Naive thymus-derived CD4-positive, alpha-beta T cell (primary cell): ENCODE measurements at regions not wholly inside any gene's neighbourhood (a gene's known extent, or its start where the extent isn't known, plus 50 kb on each side); places are given as distances from the start of the nearest gene placed in this dataset.

Source experiments
- ATAC-seq: fragments of 150-1000 bp; cut with Tn5 transposase; 2 replicates; pipeline ENCODE4 v1.10.0; 2021; ENCODE audit warnings: mild to moderate bottlenecking, moderate library complexity
- CTCF ChIA-PET: fragments of 350-600 bp; sonication (Branson Sonifier 250); formaldehyde crosslinking; loops from one replicate; lab custom pipeline; 2021; ENCODE audit warnings: antibody characterized with exemption; lab: Charles Lee
- POLR2A ChIA-PET: fragments of 350-600 bp; sonication (Branson Sonifier 250); formaldehyde crosslinking; loops from one replicate; lab custom pipeline; 2021; ENCODE audit warnings: antibody characterized with exemption, inconsistent platforms; lab: Charles Lee
- DNase-seq, 9 donors: peaks; one replicate each; pipeline versions ENCODE4 v3.0.0 to v3.0.0-alpha.2; 2020 to 2022; ENCODE audit warnings: mixed read lengths in 1 of 9
- H3K27ac ChIP-seq: one replicate; pipeline ENCODE4 v1.7.0; 2013; ENCODE audit warnings: mild to moderate bottlenecking, low read depth, low read length, moderate library complexity
- H3K27me3 ChIP-seq, 2 donors: one replicate each; pipeline ENCODE4 v1.7.0; 2013; ENCODE audit warnings: low read length in 2 of 2, mild to moderate bottlenecking in 2 of 2, moderate library complexity in 2 of 2; ENCODE audit not compliant: control insufficient read depth in 2 of 2, insufficient read depth in 2 of 2
- H3K36me3 ChIP-seq, 3 experiments: 1 replicate in 2 of 3; 2 replicates in 1 of 3; pipeline ENCODE4 v1.7.0; 2013; ENCODE audit warnings: low read length in 3 of 3, mild to moderate bottlenecking in 3 of 3, moderate library complexity in 1 of 3; ENCODE audit not compliant: insufficient read depth in 3 of 3, control insufficient read depth in 2 of 3
- H3K4me1 ChIP-seq, 2 donors: one replicate each; pipeline ENCODE4 v1.7.0; 2013; ENCODE audit warnings: low read length in 2 of 2, mild to moderate bottlenecking in 2 of 2, moderate library complexity in 1 of 2; ENCODE audit not compliant: control insufficient read depth in 2 of 2, insufficient read depth in 2 of 2
- H3K4me3 ChIP-seq: 2 replicates; pipeline ENCODE4 v1.7.0; 2013; ENCODE audit warnings: mild to moderate bottlenecking, low read length
- H3K9me3 ChIP-seq, 3 experiments: 1 replicate in 2 of 3; 2 replicates in 1 of 3; pipeline ENCODE4 v1.7.0; 2013; ENCODE audit warnings: low read length in 3 of 3; ENCODE audit not compliant: control insufficient read depth in 2 of 3
- H3K27ac Mint-ChIP-seq, 9 donors: one replicate each; pipeline ENCODE4 v1.8.0; 2020 to 2022; ENCODE audit warnings: mixed read lengths in 9 of 9, mild to moderate bottlenecking in 8 of 9, moderate library complexity in 5 of 9, inconsistent platforms in 2 of 9
- H3K27me3 Mint-ChIP-seq, 5 donors: one replicate each; pipeline ENCODE4 v1.8.0; 2021 to 2022; ENCODE audit warnings: mixed read lengths in 5 of 5, mild to moderate bottlenecking in 1 of 5
- H3K36me3 Mint-ChIP-seq, 5 donors: one replicate each; pipeline ENCODE4 v1.8.0; 2020 to 2022; ENCODE audit warnings: mixed read lengths in 5 of 5, mild to moderate bottlenecking in 3 of 5, inconsistent platforms in 1 of 5
- H3K4me1 Mint-ChIP-seq, 7 donors: one replicate each; pipeline ENCODE4 v1.8.0; 2020 to 2022; ENCODE audit warnings: mixed read lengths in 7 of 7, mild to moderate bottlenecking in 3 of 7, inconsistent platforms in 1 of 7
- H3K4me3 Mint-ChIP-seq, 10 donors: one replicate each; pipeline ENCODE4 v1.8.0; 2020 to 2022; ENCODE audit warnings: mild to moderate bottlenecking in 10 of 10, mixed read lengths in 10 of 10, moderate library complexity in 6 of 10, inconsistent platforms in 2 of 10
- H3K9me3 Mint-ChIP-seq, 11 donors: one replicate each; pipeline ENCODE4 v1.8.0; 2020 to 2022; ENCODE audit warnings: mixed read lengths in 11 of 11, mild to moderate bottlenecking in 4 of 11, inconsistent platforms in 1 of 11, moderate library complexity in 1 of 11
- intact Hi-C, 2 donors: fragments of 100-400 bp; cut with micrococcal nuclease; formaldehyde crosslinking; loops; one replicate each; pipeline ENCODE4 v1.15.1; 2023

- DNase-seq (no peak), ATAC-seq (no peak)
- intact Hi-C loops: no loop called here
- no peaks in the 10 kb centered on the region for H3K27me3 ChIP-seq
- H3K27me3 Mint-ChIP-seq: no peaks in the 10 kb centered on the region
- H3K4me3 Mint-ChIP-seq: no peak overlapping the region
- no peaks in the 10 kb centered on the region for H3K9me3 ChIP-seq
- no peak overlapping the region for H3K27ac Mint-ChIP-seq
- no peaks in the 10 kb centered on the region for H3K4me1 ChIP-seq
- H3K9me3 Mint-ChIP-seq: peaks cover 0 to 4% (median 0%) of the 10 kb centered on the region in 11 donors
- no peak overlapping the region for H3K4me3 ChIP-seq
- H3K36me3 ChIP-seq: no peaks in the 10 kb centered on the region
- ChIA-PET POLR2A (no interaction called here), CTCF (no interaction called here)
- no peak overlapping the region for H3K27ac ChIP-seq
- peaks cover 0 to 7% (median 0%) of the 10 kb centered on the region in 7 donors for H3K4me1 Mint-ChIP-seq
- no peaks in the 10 kb centered on the region for H3K36me3 Mint-ChIP-seq
Measured at GRCh38 chr3:162132981-162133380, 636.4 kb downstream of the OTOL1 start.

GRCh38 chr3:162134571-162134970, 638.0 kb downstream of the OTOL1 start:
- Mint-ChIP-seq H3K27ac (peak overlapping the region in 2 of 9 donors; percentile 46 to 58), H3K4me1 (peaks cover 0 to 7% (median 0%) of the 10 kb centered on the region in 7 donors), H3K36me3 (no peaks in the 10 kb centered on the region), H3K4me3 (peak overlapping the region in 2 of 10 donors; percentile 17 to 46), H3K9me3 (peaks cover 0 to 14% (median 0%) of the 10 kb centered on the region in 11 donors), H3K27me3 (no peaks in the 10 kb centered on the region)
- no peaks in the 10 kb centered on the region for H3K27me3 ChIP-seq
- no peaks in the 10 kb centered on the region for H3K9me3 ChIP-seq
- ChIA-PET CTCF (no interaction called here), POLR2A (no interaction called here)
- peak in 2 of 9 donors; percentile 9 to 26 for DNase-seq
- ATAC-seq: peak; percentile 27
- no peaks in the 10 kb centered on the region for H3K4me1 ChIP-seq
- H3K27ac ChIP-seq: no peak overlapping the region
- no peak overlapping the region for H3K4me3 ChIP-seq
- intact Hi-C loops: no loop called here
- H3K36me3 ChIP-seq: no peaks in the 10 kb centered on the region

DNA sequence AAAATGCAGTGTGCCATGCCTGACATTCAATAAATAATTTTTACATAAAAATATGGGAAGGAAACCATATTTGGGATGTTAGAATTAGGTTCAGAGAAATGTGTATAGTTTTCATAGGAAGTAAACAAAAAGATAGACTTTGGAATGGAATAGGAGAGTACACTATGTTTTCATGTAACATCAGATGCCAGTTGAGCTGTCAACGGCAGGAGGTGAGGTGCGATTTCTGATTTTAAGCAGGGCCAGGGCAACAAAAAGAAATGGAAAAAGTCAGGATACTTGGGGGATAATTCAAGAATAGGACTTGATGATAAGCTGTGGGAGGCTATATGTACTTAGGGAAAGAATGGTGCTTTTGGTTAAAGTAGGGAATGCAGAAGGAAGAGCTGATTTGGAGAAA, 639.5 kb downstream of the OTOL1 start:
- H3K36me3 Mint-ChIP-seq: no peaks in the 10 kb centered on the region
- peaks cover 0 to 14% (median 0%) of the 10 kb centered on the region in 11 donors for H3K9me3 Mint-ChIP-seq
- ChIA-PET POLR2A (no interaction called here), CTCF (no interaction called here)
- Histone ChIP-seq H3K4me3 (no peak overlapping the region), H3K27ac (no peak overlapping the region), H3K4me1 (no peaks in the 10 kb centered on the region), H3K9me3 (no peaks in the 10 kb centered on the region), H3K36me3 (no peaks in the 10 kb centered on the region), H3K27me3 (no peaks in the 10 kb centered on the region)
- peaks cover 0 to 7% (median 0%) of the 10 kb centered on the region in 7 donors for H3K4me1 Mint-ChIP-seq
- no peak overlapping the region for H3K27ac Mint-ChIP-seq
- ATAC-seq: no peak
- H3K27me3 Mint-ChIP-seq: no peaks in the 10 kb centered on the region
- no peak overlapping the region for H3K4me3 Mint-ChIP-seq
- intact Hi-C loops: no loop called here
- DNase-seq: no peak

DNA sequence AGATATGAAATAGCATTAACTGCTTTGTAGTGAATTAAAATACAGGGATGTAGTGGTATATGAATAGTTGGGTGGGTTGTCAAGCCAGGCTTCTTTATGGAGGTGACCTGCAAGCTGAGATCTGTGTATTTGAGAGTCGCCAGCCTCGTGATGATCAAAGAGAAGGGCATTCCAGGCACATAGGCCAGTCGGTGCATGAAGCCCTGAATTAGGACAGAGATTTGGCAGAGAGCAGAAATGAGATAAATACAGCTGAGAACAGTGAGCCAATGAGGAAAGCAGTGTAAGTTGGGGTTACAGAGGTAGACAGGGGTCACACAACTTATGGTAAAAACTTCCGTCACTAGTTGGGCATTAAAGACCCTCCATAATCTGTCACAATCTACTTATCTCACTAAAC, 641.9 kb downstream of the OTOL1 start:
- H3K9me3 Mint-ChIP-seq: peaks cover 0 to 13% (median 0%) of the 10 kb centered on the region in 11 donors
- H3K36me3 Mint-ChIP-seq: no peaks in the 10 kb centered on the region
- H3K27ac Mint-ChIP-seq: no peak overlapping the region
- H3K27me3 ChIP-seq: no peaks in the 10 kb centered on the region
- DNase-seq (no peak), ATAC-seq (no peak)
- intact Hi-C loops: no loop called here
- H3K27me3 Mint-ChIP-seq: no peaks in the 10 kb centered on the region
- no peak overlapping the region for H3K4me3 Mint-ChIP-seq
- H3K4me1 Mint-ChIP-seq: peaks cover 0 to 7% (median 0%) of the 10 kb centered on the region in 7 donors
- no peak overlapping the region for H3K27ac ChIP-seq
- H3K36me3 ChIP-seq: no peaks in the 10 kb centered on the region
- CTCF ChIA-PET: no interaction called here
- H3K4me3 ChIP-seq: no peak overlapping the region
- no peaks in the 10 kb centered on the region for H3K4me1 ChIP-seq
- no peaks in the 10 kb centered on the region for H3K9me3 ChIP-seq
- POLR2A ChIA-PET: no interaction called here

GRCh38 chr3:162139841-162140240, 643.2 kb downstream of the OTOL1 start:
- H3K4me3 Mint-ChIP-seq: no peak overlapping the region
- intact Hi-C loops: no loop called here

GRCh38 chr3:162141272-162141791, 644.7 kb downstream of the OTOL1 start:
- POLR2A ChIA-PET: no interaction called here
- H3K36me3 ChIP-seq: no peaks in the 10 kb centered on the region
- no peaks in the 10 kb centered on the region for H3K27me3 ChIP-seq
- peaks cover 0 to 10% (median 2%) of the 10 kb centered on the region in 11 donors for H3K9me3 Mint-ChIP-seq
- no peak overlapping the region for H3K27ac ChIP-seq
- no peaks in the 10 kb centered on the region for H3K4me1 ChIP-seq
- no peaks in the 10 kb centered on the region for H3K9me3 ChIP-seq
- no peak overlapping the region for H3K4me3 Mint-ChIP-seq
- intact Hi-C loops: no loop called here
- ATAC-seq: no peak
- CTCF ChIA-PET: no interaction called here
- H3K27me3 Mint-ChIP-seq: no peaks in the 10 kb centered on the region
- DNase-seq: no peak
- no peak overlapping the region for H3K4me3 ChIP-seq
- H3K27ac Mint-ChIP-seq: no peak overlapping the region
- no peaks in the 10 kb centered on the region for H3K4me1 Mint-ChIP-seq
- no peaks in the 10 kb centered on the region for H3K36me3 Mint-ChIP-seq

More at GRCh38 chr3:162139841-162140240, 643.2 kb downstream of the OTOL1 start:
- H3K4me1 ChIP-seq: no peaks in the 10 kb centered on the region
- H3K9me3 ChIP-seq: no peaks in the 10 kb centered on the region
- no peak for ATAC-seq
- Mint-ChIP-seq H3K4me1 (no peaks in the 10 kb centered on the region), H3K27ac (no peak overlapping the region), H3K27me3 (no peaks in the 10 kb centered on the region), H3K36me3 (no peaks in the 10 kb centered on the region), H3K9me3 (peaks cover 0 to 10% (median 2%) of the 10 kb centered on the region in 11 donors)
- H3K27ac ChIP-seq: no peak overlapping the region
- H3K36me3 ChIP-seq: no peaks in the 10 kb centered on the region
- ChIA-PET CTCF (no interaction called here), POLR2A (no interaction called here)
- H3K4me3 ChIP-seq: no peak overlapping the region
- no peaks in the 10 kb centered on the region for H3K27me3 ChIP-seq
- no peak for DNase-seq

DNA sequence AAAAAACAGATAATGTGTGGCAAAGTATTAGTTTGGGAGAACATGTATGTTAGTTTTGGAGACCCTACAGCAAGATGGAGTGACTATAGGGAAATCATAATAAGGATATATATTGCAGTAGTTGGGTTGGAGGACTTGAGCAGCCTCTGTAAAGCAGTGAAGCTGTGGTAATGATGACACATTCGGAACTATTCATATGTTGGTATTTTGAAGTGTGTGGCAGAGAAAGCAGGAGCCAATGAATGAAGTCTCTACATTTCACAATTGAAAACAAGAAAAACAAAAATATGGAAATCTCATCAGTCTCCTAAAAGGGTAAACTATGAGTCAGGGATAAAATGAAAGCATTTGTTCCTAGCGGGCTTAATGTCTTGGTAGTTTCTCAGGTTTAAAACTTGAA, 645.9 kb downstream of the OTOL1 start:
- no peaks in the 10 kb centered on the region for H3K27me3 Mint-ChIP-seq
- no peak overlapping the region for H3K4me3 Mint-ChIP-seq
- Histone ChIP-seq H3K36me3 (no peaks in the 10 kb centered on the region), H3K27ac (no peak overlapping the region), H3K4me3 (no peak overlapping the region), H3K4me1 (no peaks in the 10 kb centered on the region), H3K27me3 (no peaks in the 10 kb centered on the region), H3K9me3 (no peaks in the 10 kb centered on the region)
- ATAC-seq (no peak), DNase-seq (no peak)
- POLR2A ChIA-PET: no interaction called here
- no peaks in the 10 kb centered on the region for H3K4me1 Mint-ChIP-seq
- intact Hi-C loops: no loop called here
- H3K9me3 Mint-ChIP-seq: peaks cover 0 to 10% (median 2%) of the 10 kb centered on the region in 11 donors
- H3K36me3 Mint-ChIP-seq: no peaks in the 10 kb centered on the region
- H3K27ac Mint-ChIP-seq: no peak overlapping the region
- CTCF ChIA-PET: no interaction called here
